ENCODE measurements at regions not wholly inside any gene's neighbourhood (a gene's known extent, or its start where the extent isn't known, plus 50 kb on each side); places are given as distances from the start of the nearest gene placed in this dataset.

DNA sequence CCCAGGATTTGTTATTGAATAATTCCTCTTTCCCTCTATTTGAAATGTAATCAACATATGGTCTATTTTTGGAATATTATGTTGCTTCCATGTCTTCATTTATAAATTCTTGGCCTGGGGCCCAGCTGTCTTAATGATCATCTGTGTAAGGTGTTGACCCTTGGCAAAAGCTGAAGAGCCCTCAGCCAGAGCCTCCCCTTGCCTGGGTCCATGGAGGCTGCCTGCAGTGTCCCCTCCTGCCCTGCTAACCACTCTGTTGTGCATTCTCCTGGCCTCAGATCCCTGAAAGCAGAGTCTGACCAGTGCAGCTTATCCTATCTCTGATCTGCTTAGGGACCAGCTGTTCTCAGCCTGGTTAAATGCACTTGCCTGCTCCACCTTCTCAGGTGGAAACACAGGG lies 226.1 kb upstream of the APCDD1 start:
- TF ChIP-seq EZH2 (IDR thresholded peaks at IDR 0.05; ENCODE audit: insufficient read depth, poor library complexity, severe bottlenecking), result no peak
- no peak for TF ChIP-seq EZH2phosphoT487 (IDR thresholded peaks at IDR 0.05; ENCODE audit: insufficient read depth, low read depth)

Measured in GM23248 (cell line).